ENCODE measurements at regions not wholly inside any gene's neighbourhood (a gene's known extent, or its start where the extent isn't known, plus 50 kb on each side); places are given as distances from the start of the nearest gene placed in this dataset.

DNA sequence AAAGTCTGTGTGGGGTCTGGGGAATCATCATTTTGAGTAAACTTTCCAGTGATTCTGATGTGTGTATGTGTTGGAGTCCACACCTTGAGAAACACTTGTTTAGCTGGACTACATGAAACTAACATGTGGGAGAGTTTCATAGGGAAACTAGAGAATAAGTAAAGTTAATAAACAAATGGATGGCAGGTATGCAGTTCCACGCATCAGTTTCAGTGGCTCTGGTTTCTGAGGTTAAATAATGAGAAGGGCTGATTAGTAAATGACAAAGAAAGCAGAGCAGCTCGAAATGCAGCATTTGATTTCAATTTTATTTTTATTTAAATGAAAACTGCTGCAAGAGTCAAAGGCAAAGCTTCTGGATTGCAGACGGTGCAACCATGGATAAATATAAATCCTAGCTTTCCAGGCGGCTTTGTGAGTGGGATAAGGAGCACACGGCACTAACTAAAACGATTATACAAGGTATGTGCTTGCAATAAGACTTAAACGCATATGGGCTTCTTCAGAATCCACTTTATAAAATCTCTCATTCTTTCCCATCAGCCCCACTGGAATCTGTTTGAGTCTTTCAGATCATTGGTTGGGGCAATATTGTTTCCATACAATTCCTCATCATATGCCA, 310.7 kb downstream of the PLPP3 start:
- TF ChIP-seq CTCF (IDR thresholded peaks at IDR 0.05) = no peak
- no peak for TF ChIP-seq POLR2A (IDR thresholded peaks at IDR 0.05)
